ENCODE measurements at regions not wholly inside any gene's neighbourhood (a gene's known extent, or its start where the extent isn't known, plus 50 kb on each side); places are given as distances from the start of the nearest gene placed in this dataset.
"Not testable (repeated sequence)": the region's sequence is repeated elsewhere in the genome, so short reads cannot be mapped to it uniquely, and the experiment has no call there.

DNA sequence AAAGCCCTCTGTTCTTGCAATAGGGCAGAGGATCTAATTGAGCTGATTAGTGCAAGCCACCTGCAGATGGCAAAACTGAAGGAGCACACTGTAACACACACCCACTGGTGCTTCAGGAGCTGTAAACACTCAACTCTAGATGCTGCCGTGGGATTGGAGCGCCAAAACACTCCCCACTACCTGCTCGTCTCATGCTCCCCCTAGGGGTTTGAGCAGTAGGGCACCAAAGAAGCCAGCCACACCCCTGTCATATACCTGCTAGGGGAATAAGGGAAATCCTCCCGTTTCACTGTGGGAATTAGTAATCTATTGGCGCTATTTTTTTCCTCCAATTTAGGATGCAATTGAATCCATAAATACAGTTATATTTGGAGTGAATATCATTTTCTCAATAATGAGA is 360.2 kb downstream of the GLUD2 start:
- DNase-seq (ENCODE audit: low read depth in 4 of 4, low spot score in 1 of 4), result no peak

GRCh38 chrX:121431514-121431913 is 384.1 kb downstream of the GLUD2 start:
- not testable (repeated sequence) for DNase-seq (ENCODE audit: low read depth in 4 of 4, low spot score in 1 of 4)

- no peak for DNase-seq (ENCODE audit: low read depth in 4 of 4, low spot score in 1 of 4)
Measured at GRCh38 chrX:121433289-121433688, 385.9 kb downstream of the GLUD2 start.

- not testable (repeated sequence) for DNase-seq (ENCODE audit: low read depth in 4 of 4, low spot score in 1 of 4)
Measured at GRCh38 chrX:121437666-121438065, 390.3 kb downstream of the GLUD2 start.

GRCh38 chrX:121455890-121456289 is 408.5 kb downstream of the GLUD2 start:
- no peak for DNase-seq (ENCODE audit: low read depth in 4 of 4, low spot score in 1 of 4)

DNA sequence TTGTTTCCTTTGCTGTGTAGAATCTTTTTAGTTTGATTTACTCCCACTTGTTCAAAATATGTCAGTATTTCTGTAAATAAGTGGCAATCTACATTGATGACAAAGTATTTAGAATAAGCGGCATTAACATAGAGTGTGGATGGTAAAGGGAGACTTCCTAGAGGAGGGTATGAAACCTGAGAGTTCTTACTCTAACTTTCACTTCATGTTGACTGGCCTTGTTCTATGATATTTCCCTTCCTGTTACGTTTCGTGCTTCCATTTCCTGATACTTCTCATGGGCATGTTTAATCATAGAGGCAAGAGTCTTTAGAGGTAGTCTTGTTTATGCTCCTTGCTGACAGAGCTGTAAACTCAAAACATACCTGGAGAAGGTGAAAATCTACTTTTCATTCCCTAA is 408.9 kb downstream of the GLUD2 start:
- no peak for DNase-seq (ENCODE audit: low read depth in 4 of 4, low spot score in 1 of 4)

- no peak for DNase-seq (ENCODE audit: low read depth in 4 of 4, low spot score in 1 of 4)
Measured at GRCh38 chrX:121457096-121457495, 409.7 kb downstream of the GLUD2 start.

DNA sequence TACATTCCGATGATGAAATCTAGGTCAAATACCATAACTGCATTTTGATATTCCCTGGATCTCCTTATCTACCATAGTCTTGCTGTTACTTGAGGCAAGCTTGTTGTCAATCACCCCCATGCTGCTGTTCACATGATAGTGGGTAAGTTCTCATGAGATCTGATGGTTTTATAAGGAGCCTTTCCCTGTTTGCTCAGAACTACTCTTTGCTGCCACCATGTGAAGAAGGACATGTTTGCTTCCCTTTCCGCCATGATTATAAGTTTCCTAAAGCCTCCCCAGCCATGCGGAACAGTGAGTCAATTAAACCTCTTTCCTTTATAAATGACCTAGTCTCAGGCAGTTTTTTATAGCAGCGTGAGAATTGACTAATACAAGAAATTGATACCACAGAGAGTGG is 432.0 kb downstream of the GLUD2 start:
- DNase-seq (ENCODE audit: low read depth in 4 of 4, low spot score in 1 of 4), result no peak

DNA sequence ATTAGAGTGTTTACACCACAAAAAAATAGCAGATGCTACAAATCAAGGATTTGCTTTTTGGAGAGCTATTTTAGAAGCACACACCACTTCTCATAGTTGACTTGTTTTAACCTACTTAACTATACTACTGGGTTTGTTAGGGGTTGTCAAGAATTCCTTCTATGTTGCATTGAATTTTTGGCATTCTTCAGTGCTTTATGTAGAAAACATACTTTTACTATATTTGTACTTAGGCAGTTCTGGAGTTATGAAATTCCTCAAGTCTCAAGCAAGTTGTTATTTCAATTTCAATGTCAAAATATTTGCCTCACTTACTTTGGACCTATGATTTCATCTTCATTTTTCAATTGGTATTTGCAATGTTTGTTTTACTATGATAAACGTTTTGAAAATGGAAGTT is 449.6 kb downstream of the GLUD2 start:
- DNase-seq (ENCODE audit: low read depth in 4 of 4, low spot score in 1 of 4), result no peak

- DNase-seq (ENCODE audit: low read depth in 4 of 4, low spot score in 1 of 4), result no peak
Measured at GRCh38 chrX:121504153-121504552, 456.7 kb downstream of the GLUD2 start.

- DNase-seq (ENCODE audit: low read depth in 4 of 4, low spot score in 1 of 4), result no peak
Measured at GRCh38 chrX:121546317-121546716, 498.9 kb downstream of the GLUD2 start.

GRCh38 chrX:121558886-121559285 is 511.5 kb downstream of the GLUD2 start:
- DNase-seq (ENCODE audit: low read depth in 4 of 4, low spot score in 1 of 4), result no peak

DNA sequence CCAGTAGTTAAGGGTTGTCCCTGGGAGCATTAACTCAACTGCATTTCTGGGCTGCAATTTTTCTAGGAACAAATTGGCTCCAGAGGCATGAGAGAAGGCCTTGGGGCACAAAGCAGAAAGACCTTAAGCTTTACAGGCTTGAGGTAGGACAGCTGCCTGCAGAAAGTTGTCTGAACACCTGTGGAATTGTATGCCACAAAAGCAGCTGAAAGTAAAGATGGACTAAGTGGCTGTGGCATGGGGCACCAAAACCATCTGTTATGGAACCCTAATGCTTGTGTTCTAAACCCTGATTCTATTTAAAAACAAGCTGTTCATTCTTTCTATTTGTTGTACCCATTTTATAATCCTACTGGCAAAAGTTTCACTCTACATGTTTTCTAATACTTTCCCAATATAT is 515.2 kb downstream of the GLUD2 start:
- no peak for DNase-seq (ENCODE audit: low read depth in 4 of 4, low spot score in 1 of 4)

DNA sequence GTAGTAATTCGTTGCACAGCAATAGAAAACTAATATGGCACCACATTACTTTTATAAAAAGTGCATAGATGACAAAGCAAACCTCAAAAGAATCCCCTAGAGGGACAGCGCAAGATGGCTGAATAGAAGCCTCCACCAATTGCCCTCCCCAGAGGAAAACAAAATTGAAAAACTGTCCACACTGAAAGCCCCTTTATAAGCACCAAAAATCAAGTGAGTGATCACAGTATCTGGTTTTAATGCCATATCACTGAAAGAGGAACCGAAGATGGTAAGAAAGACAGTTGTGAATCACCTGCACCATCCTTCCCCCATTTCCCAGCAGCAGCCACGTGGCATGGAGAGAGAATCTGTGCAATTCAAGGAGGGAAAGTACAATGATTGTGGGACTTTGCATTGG is 522.2 kb downstream of the GLUD2 start:
- DNase-seq (ENCODE audit: low read depth in 4 of 4, low spot score in 1 of 4), result no peak

DNA sequence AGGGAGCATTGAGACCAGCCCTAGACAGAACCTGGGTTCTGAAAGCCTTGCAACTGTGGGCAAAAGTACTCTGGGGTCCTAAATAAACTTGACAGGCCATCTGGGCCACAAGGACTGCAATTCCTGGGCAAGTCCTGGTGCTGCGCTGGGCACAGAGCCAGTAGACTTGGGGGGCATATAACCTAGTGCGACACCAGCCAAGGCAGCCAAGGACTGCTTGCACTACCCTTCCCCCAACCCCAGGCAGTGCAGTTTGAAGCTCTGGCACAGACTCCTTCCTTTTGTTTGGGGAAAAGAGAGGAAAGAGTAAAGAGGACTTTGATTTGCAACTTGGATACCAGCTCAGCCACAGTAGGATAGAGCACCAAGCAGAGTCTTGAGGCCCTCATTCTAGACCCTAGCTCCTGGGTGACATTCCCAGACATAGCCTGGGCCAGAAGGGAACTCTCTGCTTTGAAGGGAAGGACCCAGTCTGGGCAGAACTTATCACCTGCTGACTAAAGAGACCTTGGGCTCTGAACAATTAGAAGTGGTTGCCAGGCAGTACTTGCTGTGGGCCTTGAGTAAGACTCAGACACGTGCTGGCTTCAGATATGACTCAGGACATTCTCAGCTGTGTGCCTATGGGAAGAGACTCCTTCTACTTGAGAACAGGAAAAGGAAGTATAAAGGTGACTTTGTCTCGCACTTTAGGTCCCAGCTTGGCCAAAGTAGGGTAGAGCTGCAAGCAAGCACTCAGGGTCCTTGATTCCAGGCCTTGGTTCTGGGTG is 522.8 kb downstream of the GLUD2 start:
- no peak for DNase-seq (ENCODE audit: low read depth in 4 of 4, low spot score in 1 of 4)

DNA sequence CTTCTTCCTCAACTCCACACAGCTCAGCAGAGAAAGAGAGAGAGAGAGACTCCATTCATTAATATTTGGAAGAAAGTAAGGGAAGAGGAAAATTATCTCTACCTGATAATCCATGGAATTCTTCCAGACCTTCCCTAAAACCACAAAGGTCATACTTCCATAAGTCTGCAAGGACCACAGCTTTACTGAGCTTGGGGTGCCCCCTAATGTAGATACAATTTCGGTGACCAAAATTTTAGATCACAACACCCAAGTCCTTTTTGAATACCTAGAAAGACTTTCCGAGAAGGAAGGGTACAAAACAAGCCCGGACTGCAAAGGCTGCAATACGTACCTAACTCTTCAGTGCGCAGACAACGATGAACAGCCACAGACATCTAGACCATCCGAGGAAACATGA is 523.9 kb downstream of the GLUD2 start:
- no peak for DNase-seq (ENCODE audit: low read depth in 4 of 4, low spot score in 1 of 4)

DNA sequence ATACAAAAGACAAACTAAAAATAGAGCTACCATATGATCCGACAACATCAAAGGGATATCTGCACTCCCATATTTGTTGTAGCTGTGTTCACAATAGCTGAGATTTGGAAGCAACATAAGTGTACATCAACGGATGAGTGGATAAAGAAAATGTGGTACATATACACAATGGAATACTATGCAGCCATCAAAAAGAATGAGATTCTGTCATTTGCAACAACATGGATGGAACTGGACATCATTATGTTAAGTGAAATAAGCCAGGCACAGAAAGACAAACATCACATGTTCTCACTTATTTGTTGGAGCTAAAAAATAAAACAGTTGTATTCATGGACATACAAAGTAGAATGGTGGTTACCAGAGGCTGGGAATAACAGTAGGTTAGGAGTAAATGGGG is 527.0 kb downstream of the GLUD2 start:
- DNase-seq (ENCODE audit: low read depth in 4 of 4, low spot score in 1 of 4), result not testable (repeated sequence)

GRCh38 chrX:121579016-121579760 is 531.8 kb downstream of the GLUD2 start:
- DNase-seq (ENCODE audit: low read depth in 4 of 4, low spot score in 1 of 4), result no peak

DNA sequence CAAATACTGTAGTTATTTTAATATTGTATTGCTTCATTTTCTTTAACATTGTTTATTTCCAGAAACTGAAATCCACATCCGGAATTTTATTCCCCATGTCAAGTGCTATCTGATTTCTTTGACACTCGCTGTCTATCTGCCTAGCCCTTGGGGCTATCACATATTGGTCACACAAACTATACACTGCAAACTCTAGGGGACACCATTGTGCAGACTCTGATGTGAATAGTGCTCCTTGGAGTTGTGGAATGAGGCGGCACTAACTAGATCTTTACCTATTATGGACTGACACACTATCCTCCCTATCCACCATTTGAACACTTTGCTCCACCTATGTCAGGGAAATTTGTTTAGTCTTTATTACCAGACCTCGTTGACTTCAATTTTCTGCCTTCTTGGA is 534.5 kb downstream of the GLUD2 start:
- DNase-seq (ENCODE audit: low read depth in 4 of 4, low spot score in 1 of 4), result no peak

DNA sequence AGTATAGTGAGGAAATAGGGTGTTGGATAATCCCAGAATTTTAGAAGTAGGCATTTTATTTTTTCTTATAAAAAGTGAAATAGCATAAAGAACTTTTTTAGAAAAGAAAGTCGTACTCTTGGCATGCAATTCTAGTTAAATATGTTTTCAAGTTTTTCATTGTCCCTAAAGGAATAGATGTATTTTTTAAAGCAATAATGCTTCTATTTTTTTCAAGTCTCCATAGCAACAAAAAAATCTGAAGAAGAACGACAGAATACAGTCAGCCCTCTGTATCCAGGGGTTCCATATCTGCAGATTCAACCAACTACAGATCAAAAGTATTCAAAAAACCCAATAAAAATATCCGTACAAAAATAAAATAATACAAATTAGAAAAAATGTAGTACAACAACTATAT is 538.2 kb downstream of the GLUD2 start:
- no peak for DNase-seq (ENCODE audit: low read depth in 4 of 4, low spot score in 1 of 4)

DNA sequence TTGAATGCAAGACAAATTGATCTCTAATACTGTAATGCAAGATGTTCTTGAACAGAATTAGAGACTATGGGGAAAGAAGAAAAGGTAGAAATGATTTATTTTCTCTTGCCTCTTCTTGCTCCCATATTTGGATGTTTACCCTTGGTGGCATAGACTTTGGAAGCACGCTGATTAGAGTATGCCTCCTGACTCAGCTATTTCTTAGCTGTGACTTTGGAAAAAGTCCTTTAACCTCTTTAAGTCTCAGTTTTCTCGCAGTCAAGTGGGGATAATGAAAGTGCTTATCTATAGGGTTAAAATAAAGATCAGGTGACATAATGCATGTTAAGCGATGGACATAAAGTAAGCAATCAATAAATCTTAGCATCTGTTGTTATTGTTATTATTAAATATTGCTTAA is 545.5 kb downstream of the GLUD2 start:
- DNase-seq (ENCODE audit: low read depth in 4 of 4, low spot score in 1 of 4), result no peak

DNA sequence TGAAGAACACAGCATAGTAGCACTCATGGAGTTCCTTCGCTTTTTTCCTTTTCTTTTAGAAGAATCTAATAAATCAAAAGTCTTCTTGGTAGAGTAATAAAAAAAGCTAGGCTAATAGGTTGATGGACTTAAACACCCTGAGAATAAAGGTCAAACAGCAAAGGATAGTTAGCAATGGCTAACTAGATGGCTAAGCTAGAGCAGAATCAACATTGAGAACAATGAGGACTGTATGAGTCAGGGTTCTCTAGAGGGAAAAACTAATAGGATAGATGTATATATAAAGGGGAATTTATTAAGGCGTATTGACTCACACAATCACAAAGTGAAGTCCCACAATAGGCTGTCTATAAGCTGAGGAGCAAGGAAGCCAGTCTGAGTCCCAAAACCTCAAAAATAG is 550.9 kb downstream of the GLUD2 start:
- DNase-seq (ENCODE audit: low read depth in 4 of 4, low spot score in 1 of 4), result no peak

GRCh38 chrX:121635141-121635540 is 587.7 kb downstream of the GLUD2 start:
- no peak for DNase-seq (ENCODE audit: low read depth in 4 of 4, low spot score in 1 of 4)
